ENCODE measurements at regions not wholly inside any gene's neighbourhood (a gene's known extent, or its start where the extent isn't known, plus 50 kb on each side); places are given as distances from the start of the nearest gene placed in this dataset.

GRCh38 chr9:105881654-105882349, 187.5 kb downstream of the TMEM38B start:
- Mint-ChIP-seq H3K27ac (no peak overlapping the region), H3K27me3 (peaks cover 9% of the 10 kb centered on the region), H3K9me3 (no peaks in the 10 kb centered on the region), H3K36me3 (no peaks in the 10 kb centered on the region), H3K4me3 (no peak overlapping the region), H3K4me1 (peaks cover 24% of the 10 kb centered on the region)
- no peak for ATAC-seq

DNA sequence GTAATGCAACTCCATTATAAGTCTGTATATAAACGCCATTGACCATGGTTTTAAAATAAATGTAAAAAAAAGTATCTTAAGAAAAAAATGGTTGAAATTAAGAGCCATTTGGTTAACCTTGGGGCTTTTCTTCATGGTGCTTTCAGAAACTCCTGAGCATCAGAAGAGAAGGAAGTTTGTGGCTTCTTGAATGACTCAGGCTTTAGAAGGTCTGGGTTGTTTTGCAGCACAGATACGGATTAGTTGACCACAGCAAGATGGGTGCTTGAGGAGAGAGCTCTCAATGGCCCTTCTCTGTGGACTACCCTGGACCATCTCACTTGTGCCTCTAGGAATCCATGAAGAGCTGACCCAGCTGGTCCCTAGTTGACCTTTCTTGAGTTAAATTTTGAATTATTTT, 189.5 kb downstream of the TMEM38B start:
- Mint-ChIP-seq H3K4me1 (peaks cover 15% of the 10 kb centered on the region), H3K4me3 (no peak overlapping the region), H3K36me3 (no peaks in the 10 kb centered on the region), H3K27ac (no peak overlapping the region), H3K9me3 (no peaks in the 10 kb centered on the region), H3K27me3 (peaks cover 15% of the 10 kb centered on the region)
- peak; percentile 79 for ATAC-seq

DNA sequence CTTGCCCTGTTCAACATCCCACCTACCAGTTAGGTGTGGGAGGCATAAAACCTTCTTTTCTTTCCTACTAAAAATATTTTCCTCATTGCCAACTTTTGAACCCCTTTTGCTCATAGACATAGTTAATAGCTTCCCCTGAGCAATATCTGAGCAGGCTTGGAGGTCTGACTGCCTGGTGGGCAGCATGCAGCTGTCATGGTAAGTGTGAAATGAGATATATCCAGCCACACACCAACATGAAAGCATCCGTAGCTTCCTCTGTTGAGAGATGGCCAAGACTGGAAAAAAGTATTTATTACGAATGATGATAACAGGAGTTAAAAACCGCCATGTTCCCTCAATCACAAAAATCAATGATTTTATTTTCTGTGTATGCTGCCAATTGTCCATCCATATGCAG, 190.1 kb downstream of the TMEM38B start:
- no peaks in the 10 kb centered on the region for H3K36me3 Mint-ChIP-seq
- H3K4me1 Mint-ChIP-seq, result peaks cover 9% of the 10 kb centered on the region
- peaks cover 15% of the 10 kb centered on the region for H3K27me3 Mint-ChIP-seq
- H3K9me3 Mint-ChIP-seq, result no peaks in the 10 kb centered on the region
- ATAC-seq, result no peak
- no peak overlapping the region for H3K27ac Mint-ChIP-seq
- no peak overlapping the region for H3K4me3 Mint-ChIP-seq

- Mint-ChIP-seq H3K9me3 (no peaks in the 10 kb centered on the region), H3K27me3 (peaks cover 15% of the 10 kb centered on the region), H3K36me3 (no peaks in the 10 kb centered on the region), H3K4me1 (peaks cover 8% of the 10 kb centered on the region), H3K4me3 (no peak overlapping the region), H3K27ac (no peak overlapping the region)
- ATAC-seq, result no peak
These were observed 191.8 kb downstream of the TMEM38B start for GRCh38 chr9:105886136-105886535.

GRCh38 chr9:105887679-105888078, 193.3 kb downstream of the TMEM38B start:
- peaks cover 8% of the 10 kb centered on the region for H3K4me1 Mint-ChIP-seq
- no peaks in the 10 kb centered on the region for H3K9me3 Mint-ChIP-seq
- H3K36me3 Mint-ChIP-seq, result no peaks in the 10 kb centered on the region
- no peak for ATAC-seq
- H3K4me3 Mint-ChIP-seq, result no peak overlapping the region
- H3K27me3 Mint-ChIP-seq, result peaks cover 15% of the 10 kb centered on the region
- H3K27ac Mint-ChIP-seq, result no peak overlapping the region

- peaks cover 13% of the 10 kb centered on the region for H3K27me3 Mint-ChIP-seq
These were observed 195.9 kb downstream of the TMEM38B start for GRCh38 chr9:105890046-105890822.

DNA sequence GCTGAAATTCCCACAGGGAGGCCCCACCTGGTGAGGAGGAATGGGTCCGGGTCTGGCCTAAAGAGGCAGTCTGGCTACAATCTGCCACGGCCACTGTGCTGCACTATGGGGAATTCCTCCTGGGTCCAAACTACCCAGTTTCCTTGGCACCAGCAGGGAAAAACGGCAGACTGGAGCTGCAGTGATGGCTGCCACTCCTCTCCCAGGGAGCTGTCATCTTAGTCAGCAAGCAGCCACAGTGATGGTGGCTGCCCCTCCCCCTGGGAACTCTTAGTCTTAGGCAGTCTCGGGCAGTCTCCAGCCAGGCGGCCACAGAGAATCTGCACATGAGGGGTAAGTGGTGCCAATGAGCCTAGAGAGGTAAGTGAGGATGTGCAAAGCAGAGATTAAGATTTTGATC, 205.8 kb downstream of the TMEM38B start:
- H3K4me1 Mint-ChIP-seq, result no peaks in the 10 kb centered on the region
- H3K4me3 Mint-ChIP-seq, result no peak overlapping the region
- H3K9me3 Mint-ChIP-seq, result peaks cover 3% of the 10 kb centered on the region
- no peak for ATAC-seq
- H3K27ac Mint-ChIP-seq, result no peak overlapping the region
- no peaks in the 10 kb centered on the region for H3K36me3 Mint-ChIP-seq
- H3K27me3 Mint-ChIP-seq, result peaks cover 16% of the 10 kb centered on the region

More at GRCh38 chr9:105890046-105890822, 195.9 kb downstream of the TMEM38B start:
- Mint-ChIP-seq H3K4me1 (no peaks in the 10 kb centered on the region), H3K4me3 (no peak overlapping the region), H3K9me3 (no peaks in the 10 kb centered on the region), H3K36me3 (no peaks in the 10 kb centered on the region), H3K27ac (no peak overlapping the region)
- ATAC-seq, result no peak

DNA sequence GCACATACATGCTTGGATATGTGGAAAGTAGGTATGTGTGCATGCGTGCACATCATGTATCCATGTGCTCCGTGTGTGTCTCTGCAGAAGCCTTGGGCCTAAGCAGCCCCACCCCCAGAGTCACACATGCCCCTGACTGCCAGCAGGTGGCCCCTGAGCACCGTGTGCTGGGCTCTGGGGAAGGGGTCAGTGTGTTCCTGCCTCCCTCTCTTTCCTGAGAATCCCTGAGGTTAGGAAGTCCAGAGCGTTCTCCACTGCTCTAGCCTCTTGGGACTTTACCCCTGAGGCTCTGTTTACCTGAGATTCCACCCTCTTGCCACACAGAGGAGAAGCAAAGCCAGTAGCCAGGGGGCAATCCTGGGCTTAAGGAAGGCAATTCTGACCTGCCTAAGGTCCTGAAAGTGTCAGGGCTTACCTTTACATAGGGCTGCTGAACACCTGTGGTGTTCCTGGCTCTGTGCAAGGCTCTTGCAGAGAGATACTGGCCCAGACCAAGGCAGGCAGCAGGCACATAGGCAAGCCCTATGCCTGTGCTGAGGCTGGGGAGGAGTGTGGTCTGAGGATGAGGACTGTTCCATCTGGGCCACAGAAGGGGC, 207.3 kb downstream of the TMEM38B start:
- peak; percentile 64 for ATAC-seq
- Mint-ChIP-seq H3K36me3 (no peaks in the 10 kb centered on the region), H3K27ac (no peak overlapping the region), H3K27me3 (peaks cover 16% of the 10 kb centered on the region), H3K9me3 (no peaks in the 10 kb centered on the region), H3K4me3 (no peak overlapping the region), H3K4me1 (no peaks in the 10 kb centered on the region)

GRCh38 chr9:105908069-105908468, 213.7 kb downstream of the TMEM38B start:
- no peaks in the 10 kb centered on the region for H3K9me3 Mint-ChIP-seq
- ATAC-seq, result no peak
- no peaks in the 10 kb centered on the region for H3K36me3 Mint-ChIP-seq
- no peaks in the 10 kb centered on the region for H3K4me1 Mint-ChIP-seq
- no peaks in the 10 kb centered on the region for H3K27me3 Mint-ChIP-seq
- no peak overlapping the region for H3K4me3 Mint-ChIP-seq
- H3K27ac Mint-ChIP-seq, result no peak overlapping the region

GRCh38 chr9:105911104-105911911, 217.0 kb downstream of the TMEM38B start:
- H3K27me3 Mint-ChIP-seq, result no peaks in the 10 kb centered on the region
- no peaks in the 10 kb centered on the region for H3K9me3 Mint-ChIP-seq
- no peak overlapping the region for H3K27ac Mint-ChIP-seq
- no peak overlapping the region for H3K4me3 Mint-ChIP-seq
- H3K4me1 Mint-ChIP-seq, result no peaks in the 10 kb centered on the region
- ATAC-seq, result no peak
- no peaks in the 10 kb centered on the region for H3K36me3 Mint-ChIP-seq

- Mint-ChIP-seq H3K4me1 (no peaks in the 10 kb centered on the region), H3K4me3 (no peak overlapping the region), H3K27ac (no peak overlapping the region), H3K27me3 (no peaks in the 10 kb centered on the region), H3K9me3 (no peaks in the 10 kb centered on the region), H3K36me3 (no peaks in the 10 kb centered on the region)
- ATAC-seq, result no peak
These were observed 218.0 kb downstream of the TMEM38B start for GRCh38 chr9:105912157-105912862.

GRCh38 chr9:105912863-105913516, 218.6 kb downstream of the TMEM38B start:
- H3K27me3 Mint-ChIP-seq, result no peaks in the 10 kb centered on the region
- H3K9me3 Mint-ChIP-seq, result no peaks in the 10 kb centered on the region
- no peaks in the 10 kb centered on the region for H3K4me1 Mint-ChIP-seq
- no peak overlapping the region for H3K27ac Mint-ChIP-seq
- ATAC-seq, result no peak
- H3K36me3 Mint-ChIP-seq, result no peaks in the 10 kb centered on the region
- no peak overlapping the region for H3K4me3 Mint-ChIP-seq

- H3K36me3 Mint-ChIP-seq, result no peaks in the 10 kb centered on the region
- H3K27ac Mint-ChIP-seq, result no peak overlapping the region
These were observed 226.9 kb downstream of the TMEM38B start for GRCh38 chr9:105921057-105921726.

GRCh38 chr9:105928416-105928815, 234.1 kb downstream of the TMEM38B start:
- Mint-ChIP-seq H3K36me3 (no peaks in the 10 kb centered on the region), H3K4me3 (no peak overlapping the region), H3K27ac (no peak overlapping the region), H3K4me1 (no peaks in the 10 kb centered on the region), H3K27me3 (no peaks in the 10 kb centered on the region), H3K9me3 (peaks cover 5% of the 10 kb centered on the region)
- no peak for ATAC-seq

More at GRCh38 chr9:105921057-105921726, 226.9 kb downstream of the TMEM38B start:
- Mint-ChIP-seq H3K4me3 (no peak overlapping the region), H3K27me3 (no peaks in the 10 kb centered on the region), H3K4me1 (no peaks in the 10 kb centered on the region), H3K9me3 (no peaks in the 10 kb centered on the region)
- ATAC-seq, result no peak

Data from stimulated activated memory B cell treated with anti-CD40 and anti-IgM and Interleukin-4, amounts not matched to agents 10 μg/mL and 1 μg/mL and 100 μg/mL, for 72 hours (primary cell).